CD8-positive, alpha-beta memory T cell (primary cell): ENCODE measurements at regions not wholly inside any gene's neighbourhood (a gene's known extent, or its start where the extent isn't known, plus 50 kb on each side); places are given as distances from the start of the nearest gene placed in this dataset.

ENCODE experiments used
- CTCF ChIA-PET: fragments of 350-600 bp; sonication (Branson Sonifier 250); formaldehyde crosslinking; loops from one replicate; lab custom pipeline; 2021; ENCODE audit warnings: antibody characterized with exemption; lab: Charles Lee
- POLR2A ChIA-PET: fragments of 350-600 bp; sonication (Branson Sonifier 250); formaldehyde crosslinking; loops from one replicate; lab custom pipeline; 2021; ENCODE audit warnings: antibody characterized with exemption; lab: Charles Lee
- DNase-seq, 5 donors: peaks; one replicate each; pipeline versions ENCODE4 v3.0.0 to v3.0.0-alpha.2; 2020 to 2022; ENCODE audit warnings: mixed read lengths in 1 of 5
- H3K27ac ChIP-seq: one replicate; pipeline ENCODE4 v1.7.0; 2013; ENCODE audit warnings: low read depth, mild to moderate bottlenecking, low read length, moderate library complexity
- H3K27me3 ChIP-seq: 2 replicates; pipeline ENCODE4 v1.7.0; 2013; ENCODE audit warnings: low read length, mild to moderate bottlenecking; ENCODE audit not compliant: insufficient read depth, poor library complexity, severe bottlenecking
- H3K36me3 ChIP-seq: 2 replicates; pipeline ENCODE4 v1.7.0; 2013; ENCODE audit warnings: mild to moderate bottlenecking, low read length, moderate library complexity; ENCODE audit not compliant: insufficient read depth
- H3K4me1 ChIP-seq: 2 replicates; pipeline ENCODE4 v1.7.0; 2013; ENCODE audit warnings: mild to moderate bottlenecking, low read length, moderate library complexity; ENCODE audit not compliant: insufficient read depth
- H3K4me3 ChIP-seq: 2 replicates; pipeline ENCODE4 v1.7.0; 2013; ENCODE audit warnings: mild to moderate bottlenecking, low read length
- H3K9me3 ChIP-seq: 2 replicates; pipeline ENCODE4 v1.7.0; 2013; ENCODE audit warnings: mild to moderate bottlenecking, low read length
- H3K27ac Mint-ChIP-seq, 8 donors: one replicate each; pipeline ENCODE4 v1.8.0; 2020 to 2021; ENCODE audit warnings: mixed read lengths in 8 of 8, mild to moderate bottlenecking in 6 of 8, inconsistent platforms in 3 of 8, moderate library complexity in 3 of 8
- H3K27me3 Mint-ChIP-seq, 2 donors: one replicate each; pipeline ENCODE4 v1.8.0; 2020 to 2021; ENCODE audit warnings: mixed read lengths in 2 of 2, mild to moderate bottlenecking in 1 of 2, moderate library complexity in 1 of 2
- H3K36me3 Mint-ChIP-seq, 3 donors: one replicate each; pipeline ENCODE4 v1.8.0; 2020 to 2021; ENCODE audit warnings: mixed read lengths in 3 of 3, inconsistent platforms in 1 of 3, mild to moderate bottlenecking in 1 of 3
- H3K4me1 Mint-ChIP-seq, 3 donors: one replicate each; pipeline ENCODE4 v1.8.0; 2020 to 2021; ENCODE audit warnings: mixed read lengths in 3 of 3, inconsistent platforms in 1 of 3, mild to moderate bottlenecking in 1 of 3
- H3K4me3 Mint-ChIP-seq, 7 donors: one replicate each; pipeline ENCODE4 v1.8.0; 2020 to 2021; ENCODE audit warnings: mixed read lengths in 7 of 7, mild to moderate bottlenecking in 6 of 7, moderate library complexity in 4 of 7, inconsistent platforms in 2 of 7
- H3K9me3 Mint-ChIP-seq, 5 donors: one replicate each; pipeline ENCODE4 v1.8.0; 2020 to 2022; ENCODE audit warnings: mixed read lengths in 5 of 5, mild to moderate bottlenecking in 3 of 5, moderate library complexity in 2 of 5, inconsistent platforms in 1 of 5

- H3K27ac Mint-ChIP-seq = no peak overlapping the region
- POLR2A ChIA-PET = no interaction called here
- Histone ChIP-seq H3K9me3 (peaks cover 6% of the 10 kb centered on the region), H3K36me3 (no peaks in the 10 kb centered on the region), H3K4me3 (no peak overlapping the region), H3K4me1 (no peaks in the 10 kb centered on the region), H3K27ac (no peak overlapping the region), H3K27me3 (no peaks in the 10 kb centered on the region)
- peaks cover 15 to 35% (median 27%) of the 10 kb centered on the region in 5 donors for H3K9me3 Mint-ChIP-seq
- no peaks in the 10 kb centered on the region for H3K27me3 Mint-ChIP-seq
- CTCF ChIA-PET = no interaction called here
- H3K36me3 Mint-ChIP-seq = no peaks in the 10 kb centered on the region
- no peak for DNase-seq
- H3K4me1 Mint-ChIP-seq = no peaks in the 10 kb centered on the region
- no peak overlapping the region for H3K4me3 Mint-ChIP-seq
Measured at GRCh38 chr6:93713974-93714373, 294.6 kb upstream of the EPHA7 start.

- H3K36me3 Mint-ChIP-seq = no peaks in the 10 kb centered on the region
- no peak overlapping the region for H3K4me3 Mint-ChIP-seq
- Histone ChIP-seq H3K4me3 (no peak overlapping the region), H3K4me1 (no peaks in the 10 kb centered on the region), H3K27ac (no peak overlapping the region), H3K9me3 (peaks cover 5% of the 10 kb centered on the region), H3K36me3 (no peaks in the 10 kb centered on the region), H3K27me3 (no peaks in the 10 kb centered on the region)
- peaks cover 4 to 23% (median 11%) of the 10 kb centered on the region in 5 donors for H3K9me3 Mint-ChIP-seq
- H3K4me1 Mint-ChIP-seq = no peaks in the 10 kb centered on the region
- H3K27ac Mint-ChIP-seq = no peak overlapping the region
- POLR2A ChIA-PET = no interaction called here
- CTCF ChIA-PET = no interaction called here
- H3K27me3 Mint-ChIP-seq = no peaks in the 10 kb centered on the region
- no peak for DNase-seq
Measured at GRCh38 chr6:93703431-93703830, 284.1 kb upstream of the EPHA7 start.

- CTCF ChIA-PET = no interaction called here
- H3K27ac Mint-ChIP-seq = no peak overlapping the region
- H3K27me3 Mint-ChIP-seq = no peaks in the 10 kb centered on the region
- no peaks in the 10 kb centered on the region for H3K36me3 Mint-ChIP-seq
- no peak overlapping the region for H3K4me3 Mint-ChIP-seq
- Histone ChIP-seq H3K4me1 (no peaks in the 10 kb centered on the region), H3K9me3 (no peaks in the 10 kb centered on the region), H3K36me3 (no peaks in the 10 kb centered on the region), H3K27me3 (no peaks in the 10 kb centered on the region), H3K4me3 (no peak overlapping the region), H3K27ac (no peak overlapping the region)
- no peak for DNase-seq
- POLR2A ChIA-PET = no interaction called here
- no peaks in the 10 kb centered on the region for H3K4me1 Mint-ChIP-seq
- H3K9me3 Mint-ChIP-seq = peaks cover 1 to 24% (median 4%) of the 10 kb centered on the region in 5 donors
Measured at GRCh38 chr6:93701526-93701925, 282.2 kb upstream of the EPHA7 start.

- Mint-ChIP-seq H3K9me3 (peaks cover 2 to 25% (median 6%) of the 10 kb centered on the region in 5 donors), H3K36me3 (no peaks in the 10 kb centered on the region), H3K4me1 (no peaks in the 10 kb centered on the region), H3K27me3 (no peaks in the 10 kb centered on the region), H3K27ac (no peak overlapping the region), H3K4me3 (peak overlapping the region in 1 of 7 donors; percentile 18)
- POLR2A ChIA-PET = no interaction called here
- Histone ChIP-seq H3K27ac (no peak overlapping the region), H3K27me3 (no peaks in the 10 kb centered on the region), H3K9me3 (no peaks in the 10 kb centered on the region), H3K36me3 (no peaks in the 10 kb centered on the region), H3K4me3 (no peak overlapping the region), H3K4me1 (no peaks in the 10 kb centered on the region)
- no peak for DNase-seq
- CTCF ChIA-PET = no interaction called here
Measured at GRCh38 chr6:93685494-93685893, 266.1 kb upstream of the EPHA7 start.

GRCh38 chr6:93684339-93684738 is 265.0 kb upstream of the EPHA7 start:
- Histone ChIP-seq H3K4me1 (no peaks in the 10 kb centered on the region), H3K36me3 (no peaks in the 10 kb centered on the region), H3K9me3 (no peaks in the 10 kb centered on the region), H3K27me3 (no peaks in the 10 kb centered on the region), H3K27ac (no peak overlapping the region), H3K4me3 (no peak overlapping the region)
- Mint-ChIP-seq H3K9me3 (peaks cover 2 to 25% (median 6%) of the 10 kb centered on the region in 5 donors), H3K27me3 (no peaks in the 10 kb centered on the region), H3K4me1 (no peaks in the 10 kb centered on the region), H3K27ac (no peak overlapping the region), H3K36me3 (no peaks in the 10 kb centered on the region), H3K4me3 (no peak overlapping the region)
- DNase-seq = no peak
- CTCF ChIA-PET = no interaction called here
- POLR2A ChIA-PET = no interaction called here

- no peaks in the 10 kb centered on the region for H3K4me1 Mint-ChIP-seq
- no peak overlapping the region for H3K4me3 Mint-ChIP-seq
- no peak overlapping the region for H3K27ac Mint-ChIP-seq
- Histone ChIP-seq H3K36me3 (no peaks in the 10 kb centered on the region), H3K4me3 (no peak overlapping the region), H3K4me1 (no peaks in the 10 kb centered on the region), H3K9me3 (no peaks in the 10 kb centered on the region), H3K27ac (no peak overlapping the region), H3K27me3 (no peaks in the 10 kb centered on the region)
- ChIA-PET CTCF (no interaction called here), POLR2A (no interaction called here)
- no peaks in the 10 kb centered on the region for H3K36me3 Mint-ChIP-seq
- no peaks in the 10 kb centered on the region for H3K27me3 Mint-ChIP-seq
- no peak for DNase-seq
- peaks cover 2 to 18% (median 4%) of the 10 kb centered on the region in 5 donors for H3K9me3 Mint-ChIP-seq
Measured at GRCh38 chr6:93679836-93680235, 260.5 kb upstream of the EPHA7 start.

GRCh38 chr6:93678841-93679454 is 259.6 kb upstream of the EPHA7 start:
- H3K9me3 Mint-ChIP-seq = peaks cover 0 to 13% (median 4%) of the 10 kb centered on the region in 5 donors
- CTCF ChIA-PET = no interaction called here
- no peak overlapping the region for H3K27ac Mint-ChIP-seq
- POLR2A ChIA-PET = no interaction called here
- no peaks in the 10 kb centered on the region for H3K36me3 Mint-ChIP-seq
- no peaks in the 10 kb centered on the region for H3K27me3 ChIP-seq
- no peak for DNase-seq
- no peaks in the 10 kb centered on the region for H3K36me3 ChIP-seq
- no peak overlapping the region for H3K4me3 Mint-ChIP-seq
- no peaks in the 10 kb centered on the region for H3K9me3 ChIP-seq
- no peaks in the 10 kb centered on the region for H3K4me1 ChIP-seq
- H3K4me1 Mint-ChIP-seq = no peaks in the 10 kb centered on the region
- H3K27ac ChIP-seq = no peak overlapping the region
- H3K4me3 ChIP-seq = no peak overlapping the region
- no peaks in the 10 kb centered on the region for H3K27me3 Mint-ChIP-seq

GRCh38 chr6:93677264-93677965 is 258.1 kb upstream of the EPHA7 start:
- ChIA-PET CTCF (no interaction called here), POLR2A (no interaction called here)
- Histone ChIP-seq H3K36me3 (no peaks in the 10 kb centered on the region), H3K9me3 (no peaks in the 10 kb centered on the region), H3K4me3 (no peak overlapping the region), H3K27me3 (no peaks in the 10 kb centered on the region), H3K4me1 (no peaks in the 10 kb centered on the region), H3K27ac (no peak overlapping the region)
- Mint-ChIP-seq H3K36me3 (no peaks in the 10 kb centered on the region), H3K27ac (no peak overlapping the region), H3K27me3 (no peaks in the 10 kb centered on the region), H3K9me3 (peaks cover 0 to 7% (median 2%) of the 10 kb centered on the region in 5 donors), H3K4me1 (no peaks in the 10 kb centered on the region), H3K4me3 (no peak overlapping the region)
- DNase-seq = no peak
